ENCODE measurements at regions not wholly inside any gene's neighbourhood (a gene's known extent, or its start where the extent isn't known, plus 50 kb on each side); places are given as distances from the start of the nearest gene placed in this dataset.
A peak's percentile ranks its signal among the peaks of the same experiment; 100 is the strongest.

GRCh38 chr7:110396021-110396420 is 694.9 kb upstream of the LRRN3 start:
- H3K27ac ChIP-seq: no peak overlapping the region
- TF ChIP-seq, protein P1, sequence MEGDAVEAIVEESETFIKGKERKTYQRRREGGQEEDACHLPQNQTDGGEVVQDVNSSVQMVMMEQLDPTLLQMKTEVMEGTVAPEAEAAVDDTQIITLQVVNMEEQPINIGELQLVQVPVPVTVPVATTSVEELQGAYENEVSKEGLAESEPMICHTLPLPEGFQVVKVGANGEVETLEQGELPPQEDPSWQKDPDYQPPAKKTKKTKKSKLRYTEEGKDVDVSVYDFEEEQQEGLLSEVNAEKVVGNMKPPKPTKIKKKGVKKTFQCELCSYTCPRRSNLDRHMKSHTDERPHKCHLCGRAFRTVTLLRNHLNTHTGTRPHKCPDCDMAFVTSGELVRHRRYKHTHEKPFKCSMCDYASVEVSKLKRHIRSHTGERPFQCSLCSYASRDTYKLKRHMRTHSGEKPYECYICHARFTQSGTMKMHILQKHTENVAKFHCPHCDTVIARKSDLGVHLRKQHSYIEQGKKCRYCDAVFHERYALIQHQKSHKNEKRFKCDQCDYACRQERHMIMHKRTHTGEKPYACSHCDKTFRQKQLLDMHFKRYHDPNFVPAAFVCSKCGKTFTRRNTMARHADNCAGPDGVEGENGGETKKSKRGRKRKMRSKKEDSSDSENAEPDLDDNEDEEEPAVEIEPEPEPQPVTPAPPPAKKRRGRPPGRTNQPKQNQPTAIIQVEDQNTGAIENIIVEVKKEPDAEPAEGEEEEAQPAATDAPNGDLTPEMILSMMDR (conservative IDR thresholded peaks at IDR 0.05): no peak

- TF ChIP-seq, protein P1 (conservative IDR thresholded peaks at IDR 0.05): no peak
- H3K27ac ChIP-seq: no peak overlapping the region
Observed at GRCh38 chr7:110397927-110398660, 692.8 kb upstream of the LRRN3 start.

DNA sequence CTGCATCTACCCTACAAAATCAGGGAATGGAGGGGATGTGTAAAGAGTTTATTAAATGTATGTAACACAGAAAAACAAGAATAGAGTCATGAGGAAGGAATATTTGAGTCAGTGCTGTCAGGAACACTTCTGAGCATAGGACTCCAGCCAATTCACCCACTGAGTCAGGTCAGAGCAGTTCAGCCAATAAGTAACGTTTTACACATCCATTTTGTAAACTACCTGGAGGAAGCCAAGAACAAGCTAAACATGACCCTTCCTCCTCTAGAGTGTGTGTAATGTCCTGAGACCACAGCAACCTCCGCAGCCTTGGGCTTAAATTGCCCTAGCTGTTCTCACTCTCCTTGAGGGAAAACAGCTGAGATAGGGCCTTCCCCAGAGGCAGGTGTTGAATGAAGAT is 691.5 kb upstream of the LRRN3 start:
- TF ChIP-seq, protein P1 (conservative IDR thresholded peaks at IDR 0.05): no peak

GRCh38 chr7:110400411-110400810 is 690.5 kb upstream of the LRRN3 start:
- TF ChIP-seq, protein P1 (conservative IDR thresholded peaks at IDR 0.05): no peak
- peak overlapping the region; percentile 18; the same call in 1 of the 2 replicates for H3K27ac ChIP-seq

More for the DNA sequence above, 691.5 kb upstream of the LRRN3 start:
- H3K27ac ChIP-seq: no peak overlapping the region

DNA sequence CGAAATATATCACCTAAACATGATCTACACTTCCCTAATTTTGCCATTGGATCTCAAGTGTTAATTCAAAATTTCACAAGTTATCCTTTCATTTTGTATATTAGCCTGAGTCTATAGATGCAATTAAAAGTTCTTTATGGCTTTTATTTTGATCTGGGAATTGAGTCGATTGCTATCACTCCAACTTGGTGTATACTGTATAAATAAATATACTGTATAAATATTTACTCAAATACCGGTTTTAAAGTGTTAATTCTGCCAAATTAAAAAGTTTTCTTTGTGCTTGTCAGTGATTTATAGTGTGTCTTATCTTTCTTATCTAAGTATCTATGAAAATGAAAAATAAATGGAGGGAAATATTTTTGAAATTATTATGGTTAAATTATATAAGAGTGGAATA is 683.7 kb upstream of the LRRN3 start:
- TF ChIP-seq, protein P1 (conservative IDR thresholded peaks at IDR 0.05): no peak
- no peak overlapping the region for H3K27ac ChIP-seq

DNA sequence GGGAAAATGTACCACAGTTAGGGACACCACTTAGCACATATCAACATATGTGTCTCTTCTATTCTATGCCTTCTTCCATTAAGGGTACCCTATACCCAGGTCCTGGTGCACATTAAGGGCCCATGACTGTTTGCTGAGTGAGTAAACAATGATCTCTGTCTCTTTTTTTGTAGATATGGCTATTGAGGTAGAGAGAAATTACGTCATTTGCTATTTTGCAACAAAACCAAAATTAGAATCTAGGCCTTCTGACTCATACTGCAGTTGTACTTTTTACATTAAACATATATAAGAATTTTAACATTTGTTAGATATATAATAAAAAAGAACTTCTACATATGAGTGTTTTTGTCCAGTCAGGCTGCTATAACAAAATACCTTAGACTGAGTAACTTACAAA is 683.2 kb upstream of the LRRN3 start:
- TF ChIP-seq, protein P1 (conservative IDR thresholded peaks at IDR 0.05): no peak
- no peak overlapping the region for H3K27ac ChIP-seq

DNA sequence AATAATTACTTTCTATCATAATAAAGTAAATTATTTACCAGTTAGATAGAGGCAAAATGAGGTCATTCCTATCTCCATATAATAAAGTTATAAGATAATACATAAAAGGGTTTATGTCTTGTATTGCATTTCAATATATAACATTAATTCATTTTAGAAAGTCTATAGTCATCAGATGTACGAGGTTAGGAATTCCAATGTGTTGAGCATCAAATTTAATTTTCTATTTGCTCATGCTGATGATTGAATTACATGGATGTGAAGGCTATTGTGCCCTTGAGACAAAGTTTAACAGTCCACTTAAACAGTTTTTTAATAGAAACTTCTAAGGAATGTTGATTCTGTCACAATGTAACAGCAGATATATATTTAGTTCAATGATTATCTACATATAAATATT is 678.3 kb upstream of the LRRN3 start:
- no peak overlapping the region for H3K27ac ChIP-seq
- TF ChIP-seq, protein P1 (conservative IDR thresholded peaks at IDR 0.05): no peak

Measured in VCaP (cell line).